ENCODE measurements at regions not wholly inside any gene's neighbourhood (a gene's known extent, or its start where the extent isn't known, plus 50 kb on each side); places are given as distances from the start of the nearest gene placed in this dataset.

GRCh38 chr4:127486248-127486647 is 146.5 kb upstream of the INTU start:
- TF ChIP-seq CTCF (IDR thresholded peaks at IDR 0.05) (no peak), ZFX (IDR thresholded peaks at IDR 0.05; ENCODE audit: borderline replicate concordance) (no peak)

Measured in 22Rv1 (cell line).